Thoracic aorta (tissue), 2 donors: ENCODE measurements at regions not wholly inside any gene's neighbourhood (a gene's known extent, or its start where the extent isn't known, plus 50 kb on each side); places are given as distances from the start of the nearest gene placed in this dataset.

Source experiments
- ATAC-seq: fragments of 150-250 bp; one replicate; pipeline ENCODE4 v1.8.0; 2017; ENCODE audit warnings: low read depth; ENCODE audit not compliant: insufficient number of reproducible peaks, low FRiP score
- DNase-seq: peaks from one replicate; pipeline ENCODE4 v3.0.0-alpha.2; 2020; ENCODE audit warnings: low spot score
- H3K27ac ChIP-seq, 2 donors: fragments of 200-600 bp; sonication (generic); 1 replicate in 1 of 2; 2 replicates in 1 of 2; pipeline ENCODE4 v1.5.1; 2016; ENCODE audit warnings: mild to moderate bottlenecking in 2 of 2, moderate library complexity in 2 of 2
- H3K27me3 ChIP-seq: fragments of 200-600 bp; sonication (generic); replicated peaks from 2 replicates; pipeline ENCODE4 v1.6.0; 2016; ENCODE audit warnings: mild to moderate bottlenecking; ENCODE audit not compliant: insufficient read depth
- H3K36me3 ChIP-seq: fragments of 200-600 bp; sonication (generic); one replicate; pipeline ENCODE4 v1.5.1; 2016
- H3K4me1 ChIP-seq, 2 donors: fragments of 200-600 bp; sonication (generic); 1 replicate in 1 of 2; 2 replicates in 1 of 2; pipeline versions ENCODE4 v1.5.1 to v1.6.0; 2016; ENCODE audit warnings: low read depth in 2 of 2, mild to moderate bottlenecking in 1 of 2; ENCODE audit not compliant: control insufficient read depth in 1 of 2
- H3K4me3 ChIP-seq: fragments of 200-600 bp; sonication (generic); 2 replicates; pipeline ENCODE4 v1.5.1; 2016; ENCODE audit warnings: mild to moderate bottlenecking
- H3K9me3 ChIP-seq: fragments of 200-600 bp; sonication (generic); 2 replicates; pipeline ENCODE4 v1.5.1; 2016
- TF ChIP-seq, protein P1 (sequence below): fragments of 200-600 bp; sonication (generic); IDR thresholded peaks from one replicate; pipeline ENCODE4 v1.5.1; 2019; ENCODE audit warnings: antibody characterized with exemption

DNA sequence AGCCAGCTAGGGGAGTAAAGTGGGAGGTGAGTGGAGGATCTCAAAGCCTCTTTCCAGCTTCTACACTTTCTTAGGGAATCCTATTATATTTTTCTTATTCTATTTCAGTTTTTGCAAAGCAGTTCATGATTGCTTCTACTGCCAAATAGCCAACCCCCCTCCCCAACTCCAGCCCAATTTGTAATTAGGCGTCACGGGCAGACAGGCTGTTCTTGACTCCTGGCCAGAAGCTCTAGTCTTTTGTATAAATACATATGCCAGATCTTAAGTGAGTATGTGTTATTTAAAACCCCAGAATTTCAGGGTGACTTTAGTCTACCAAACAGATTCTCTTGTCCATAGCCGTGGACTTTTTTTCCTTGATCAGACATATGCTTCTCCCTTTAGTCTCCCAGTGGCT is 255.2 kb downstream of the BUB3 start:
- ATAC-seq: no peak
- no peaks in the 10 kb centered on the region for H3K4me1 ChIP-seq
- TF ChIP-seq, protein P1, sequence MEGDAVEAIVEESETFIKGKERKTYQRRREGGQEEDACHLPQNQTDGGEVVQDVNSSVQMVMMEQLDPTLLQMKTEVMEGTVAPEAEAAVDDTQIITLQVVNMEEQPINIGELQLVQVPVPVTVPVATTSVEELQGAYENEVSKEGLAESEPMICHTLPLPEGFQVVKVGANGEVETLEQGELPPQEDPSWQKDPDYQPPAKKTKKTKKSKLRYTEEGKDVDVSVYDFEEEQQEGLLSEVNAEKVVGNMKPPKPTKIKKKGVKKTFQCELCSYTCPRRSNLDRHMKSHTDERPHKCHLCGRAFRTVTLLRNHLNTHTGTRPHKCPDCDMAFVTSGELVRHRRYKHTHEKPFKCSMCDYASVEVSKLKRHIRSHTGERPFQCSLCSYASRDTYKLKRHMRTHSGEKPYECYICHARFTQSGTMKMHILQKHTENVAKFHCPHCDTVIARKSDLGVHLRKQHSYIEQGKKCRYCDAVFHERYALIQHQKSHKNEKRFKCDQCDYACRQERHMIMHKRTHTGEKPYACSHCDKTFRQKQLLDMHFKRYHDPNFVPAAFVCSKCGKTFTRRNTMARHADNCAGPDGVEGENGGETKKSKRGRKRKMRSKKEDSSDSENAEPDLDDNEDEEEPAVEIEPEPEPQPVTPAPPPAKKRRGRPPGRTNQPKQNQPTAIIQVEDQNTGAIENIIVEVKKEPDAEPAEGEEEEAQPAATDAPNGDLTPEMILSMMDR: no peak
- DNase-seq: no peak
- H3K27me3 ChIP-seq: no peaks in the 10 kb centered on the region
- no peak overlapping the region for H3K27ac ChIP-seq
- no peak overlapping the region for H3K4me3 ChIP-seq
- no peaks in the 10 kb centered on the region for H3K36me3 ChIP-seq
- H3K9me3 ChIP-seq: no peaks in the 10 kb centered on the region

DNA sequence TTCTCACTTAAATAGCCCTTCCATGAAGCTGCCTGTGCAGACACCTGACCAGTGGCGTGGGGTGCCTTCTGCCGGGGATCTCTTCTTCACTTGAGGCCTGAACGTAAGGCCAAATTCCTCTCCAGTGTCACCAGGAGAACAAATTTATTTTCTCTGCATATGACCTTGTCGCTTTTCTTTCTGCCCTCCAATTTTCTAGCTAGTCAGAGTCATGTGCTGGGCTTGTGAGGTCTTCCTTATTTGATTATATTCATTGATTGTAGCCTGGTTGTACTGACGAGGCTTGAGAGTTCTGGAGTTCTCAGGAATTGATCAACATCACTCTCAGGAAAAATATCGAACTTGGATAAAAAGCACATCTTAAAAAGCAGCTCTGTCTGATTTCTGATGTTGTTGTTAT is 255.7 kb downstream of the BUB3 start:
- no peak overlapping the region for H3K4me3 ChIP-seq
- ATAC-seq (no peak), DNase-seq (no peak)
- TF ChIP-seq, protein P1: no peak
- no peak overlapping the region for H3K27ac ChIP-seq
- H3K9me3 ChIP-seq: no peaks in the 10 kb centered on the region
- H3K27me3 ChIP-seq: no peaks in the 10 kb centered on the region
- H3K36me3 ChIP-seq: no peaks in the 10 kb centered on the region
- no peaks in the 10 kb centered on the region for H3K4me1 ChIP-seq

DNA sequence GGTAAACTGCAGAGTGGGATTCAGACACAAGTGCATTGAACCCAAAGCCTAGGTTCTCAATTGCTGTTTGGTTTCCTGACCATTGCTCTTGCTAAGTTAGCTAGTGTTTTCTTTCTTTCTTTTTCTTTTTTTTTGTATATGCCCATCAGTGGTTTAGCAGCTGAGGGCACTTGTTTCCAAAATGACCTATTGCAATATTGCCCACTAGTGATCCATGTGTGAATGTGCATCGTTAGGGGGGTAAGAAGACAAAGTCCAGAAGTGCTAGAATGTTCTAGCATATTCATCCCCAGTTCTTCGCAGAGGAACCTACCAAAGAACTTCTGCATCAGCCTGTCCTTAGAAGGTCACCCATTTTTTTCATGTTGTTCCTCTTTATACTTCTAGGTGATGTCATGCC is 252.8 kb upstream of the GPR26 start:
- no peak for DNase-seq
- Histone ChIP-seq H3K36me3 (no peaks in the 10 kb centered on the region), H3K27me3 (no peaks in the 10 kb centered on the region), H3K9me3 (no peaks in the 10 kb centered on the region), H3K4me1 (no peaks in the 10 kb centered on the region), H3K27ac (no peak overlapping the region), H3K4me3 (no peak overlapping the region)
- TF ChIP-seq, protein P1: no peak
- ATAC-seq: no peak

DNA sequence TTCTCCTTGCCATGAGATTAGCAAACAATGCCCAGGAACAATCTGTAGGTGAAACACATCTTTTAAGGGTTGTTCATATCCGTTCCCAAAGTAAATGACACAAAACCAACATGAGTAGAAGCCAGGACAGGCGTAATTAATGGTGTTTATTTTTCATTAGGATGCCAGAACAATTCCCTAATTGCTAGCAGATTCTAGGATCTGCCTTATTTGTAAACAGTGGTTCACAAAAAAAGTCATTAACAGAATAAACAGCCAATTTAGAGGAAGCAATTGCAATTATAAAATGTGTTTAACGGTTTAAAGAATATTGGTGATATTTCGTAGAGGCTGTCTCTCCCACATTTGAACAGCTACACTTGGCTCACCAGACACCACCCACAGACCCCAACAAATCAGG is 250.6 kb upstream of the GPR26 start:
- Histone ChIP-seq H3K27me3 (no peaks in the 10 kb centered on the region), H3K36me3 (no peaks in the 10 kb centered on the region), H3K9me3 (no peaks in the 10 kb centered on the region), H3K27ac (no peak overlapping the region), H3K4me1 (no peaks in the 10 kb centered on the region), H3K4me3 (no peak overlapping the region)
- ATAC-seq (no peak), DNase-seq (no peak)
- TF ChIP-seq, protein P1: no peak

DNA sequence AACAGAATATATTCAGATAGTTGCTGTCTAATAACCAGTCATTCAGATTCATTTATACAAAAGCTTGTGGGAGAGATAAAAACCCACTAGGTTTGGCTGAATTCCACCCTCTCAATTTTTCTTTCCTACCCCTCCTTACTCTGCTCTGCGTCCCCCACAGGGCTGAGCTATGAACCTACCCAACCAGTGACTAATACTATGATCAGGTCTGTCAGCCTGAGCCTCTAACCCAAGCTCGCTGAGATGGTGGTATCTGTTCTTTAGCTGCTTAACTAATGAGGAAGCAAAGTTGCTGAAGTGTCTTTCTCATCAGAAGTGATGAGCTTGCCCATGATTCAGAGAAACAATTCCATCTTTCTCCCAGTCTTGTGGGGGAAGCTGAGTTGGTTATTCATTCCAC is 248.7 kb upstream of the GPR26 start:
- Histone ChIP-seq H3K36me3 (no peaks in the 10 kb centered on the region), H3K4me3 (no peak overlapping the region), H3K27me3 (no peaks in the 10 kb centered on the region), H3K4me1 (no peaks in the 10 kb centered on the region), H3K27ac (no peak overlapping the region), H3K9me3 (no peaks in the 10 kb centered on the region)
- ATAC-seq: no peak
- no peak for DNase-seq
- TF ChIP-seq, protein P1: no peak
